ENCODE measurements at regions not wholly inside any gene's neighbourhood (a gene's known extent, or its start where the extent isn't known, plus 50 kb on each side); places are given as distances from the start of the nearest gene placed in this dataset.

- no peak for TF ChIP-seq EP300 (IDR thresholded peaks at IDR 0.05)
- TF ChIP-seq CHD4 (IDR thresholded peaks at IDR 0.05; ENCODE audit: borderline replicate concordance) = no peak
- TF ChIP-seq, protein P1, sequence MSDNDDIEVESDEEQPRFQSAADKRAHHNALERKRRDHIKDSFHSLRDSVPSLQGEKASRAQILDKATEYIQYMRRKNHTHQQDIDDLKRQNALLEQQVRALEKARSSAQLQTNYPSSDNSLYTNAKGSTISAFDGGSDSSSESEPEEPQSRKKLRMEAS (IDR thresholded peaks at IDR 0.05) = no peak
- TF ChIP-seq, protein P2, sequence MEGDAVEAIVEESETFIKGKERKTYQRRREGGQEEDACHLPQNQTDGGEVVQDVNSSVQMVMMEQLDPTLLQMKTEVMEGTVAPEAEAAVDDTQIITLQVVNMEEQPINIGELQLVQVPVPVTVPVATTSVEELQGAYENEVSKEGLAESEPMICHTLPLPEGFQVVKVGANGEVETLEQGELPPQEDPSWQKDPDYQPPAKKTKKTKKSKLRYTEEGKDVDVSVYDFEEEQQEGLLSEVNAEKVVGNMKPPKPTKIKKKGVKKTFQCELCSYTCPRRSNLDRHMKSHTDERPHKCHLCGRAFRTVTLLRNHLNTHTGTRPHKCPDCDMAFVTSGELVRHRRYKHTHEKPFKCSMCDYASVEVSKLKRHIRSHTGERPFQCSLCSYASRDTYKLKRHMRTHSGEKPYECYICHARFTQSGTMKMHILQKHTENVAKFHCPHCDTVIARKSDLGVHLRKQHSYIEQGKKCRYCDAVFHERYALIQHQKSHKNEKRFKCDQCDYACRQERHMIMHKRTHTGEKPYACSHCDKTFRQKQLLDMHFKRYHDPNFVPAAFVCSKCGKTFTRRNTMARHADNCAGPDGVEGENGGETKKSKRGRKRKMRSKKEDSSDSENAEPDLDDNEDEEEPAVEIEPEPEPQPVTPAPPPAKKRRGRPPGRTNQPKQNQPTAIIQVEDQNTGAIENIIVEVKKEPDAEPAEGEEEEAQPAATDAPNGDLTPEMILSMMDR (IDR thresholded peaks at IDR 0.05) = no peak
- no peak for TF ChIP-seq REST (IDR thresholded peaks at IDR 0.05)
- TF ChIP-seq HDAC2 (IDR thresholded peaks at IDR 0.05) = no peak
- TF ChIP-seq GATA3 (IDR thresholded peaks at IDR 0.05; ENCODE audit: borderline replicate concordance) = no peak
- TF ChIP-seq USF2 (IDR thresholded peaks at IDR 0.05) = no peak
- no peak for TF ChIP-seq POLR2A (IDR thresholded peaks at IDR 0.05; ENCODE audit: low read length)
- no peak for TF ChIP-seq RCOR1 (IDR thresholded peaks at IDR 0.05; ENCODE audit: low read depth, low read length)
- TF ChIP-seq, protein P3, sequence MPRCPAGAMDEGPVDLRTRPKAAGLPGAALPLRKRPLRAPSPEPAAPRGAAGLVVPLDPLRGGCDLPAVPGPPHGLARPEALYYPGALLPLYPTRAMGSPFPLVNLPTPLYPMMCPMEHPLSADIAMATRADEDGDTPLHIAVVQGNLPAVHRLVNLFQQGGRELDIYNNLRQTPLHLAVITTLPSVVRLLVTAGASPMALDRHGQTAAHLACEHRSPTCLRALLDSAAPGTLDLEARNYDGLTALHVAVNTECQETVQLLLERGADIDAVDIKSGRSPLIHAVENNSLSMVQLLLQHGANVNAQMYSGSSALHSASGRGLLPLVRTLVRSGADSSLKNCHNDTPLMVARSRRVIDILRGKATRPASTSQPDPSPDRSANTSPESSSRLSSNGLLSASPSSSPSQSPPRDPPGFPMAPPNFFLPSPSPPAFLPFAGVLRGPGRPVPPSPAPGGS (IDR thresholded peaks at IDR 0.05) = no peak
- TF ChIP-seq, protein P4, sequence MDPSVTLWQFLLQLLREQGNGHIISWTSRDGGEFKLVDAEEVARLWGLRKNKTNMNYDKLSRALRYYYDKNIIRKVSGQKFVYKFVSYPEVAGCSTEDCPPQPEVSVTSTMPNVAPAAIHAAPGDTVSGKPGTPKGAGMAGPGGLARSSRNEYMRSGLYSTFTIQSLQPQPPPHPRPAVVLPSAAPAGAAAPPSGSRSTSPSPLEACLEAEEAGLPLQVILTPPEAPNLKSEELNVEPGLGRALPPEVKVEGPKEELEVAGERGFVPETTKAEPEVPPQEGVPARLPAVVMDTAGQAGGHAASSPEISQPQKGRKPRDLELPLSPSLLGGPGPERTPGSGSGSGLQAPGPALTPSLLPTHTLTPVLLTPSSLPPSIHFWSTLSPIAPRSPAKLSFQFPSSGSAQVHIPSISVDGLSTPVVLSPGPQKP (IDR thresholded peaks at IDR 0.05; ENCODE audit: low read depth, low read length) = no peak
Measured at GRCh38 chr6:40844246-40844645, 194.8 kb downstream of the UNC5CL start.
